GM12892 (cell line): ENCODE measurements at regions not wholly inside any gene's neighbourhood (a gene's known extent, or its start where the extent isn't known, plus 50 kb on each side); places are given as distances from the start of the nearest gene placed in this dataset.

ENCODE experiments used
- POLR2A ChIP-seq: IDR thresholded peaks from 2 replicates; pipeline ENCODE4 v1.6.1; 2011; ENCODE audit warnings: low read depth, low read length, control low read depth
- TAF1 ChIP-seq: IDR thresholded peaks from 2 replicates; pipeline ENCODE4 v1.6.1; 2011; ENCODE audit warnings: low read depth, mild to moderate bottlenecking, control low read depth, low read length, borderline replicate concordance

GRCh38 chr5:135117590-135117989 lies 83.6 kb upstream of the PITX1 start:
- TF ChIP-seq TAF1 (no peak), POLR2A (no peak)
